A673 (cell line): ENCODE measurements at regions not wholly inside any gene's neighbourhood (a gene's known extent, or its start where the extent isn't known, plus 50 kb on each side); places are given as distances from the start of the nearest gene placed in this dataset.

Experiments
- EZH2 ChIP-seq: fragments of 200-600 bp; sonication (generic); IDR thresholded peaks from 2 replicates; pipeline ENCODE4 v1.6.1; 2017; ENCODE audit warnings: borderline replicate concordance, low read depth, mild to moderate bottlenecking, mixed read lengths, antibody characterized with exemption, low read length; ENCODE audit not compliant: poor library complexity, severe bottlenecking
- TF ChIP-seq, protein P1 (sequence below): fragments of 300-800, 200-600 bp; sonication (generic); conservative IDR thresholded peaks from 2 replicates; pipeline ENCODE4 v1.5.1; 2017; ENCODE audit warnings: low read depth, mild to moderate bottlenecking, antibody characterized with exemption, low read length, moderate library complexity, mixed read lengths

DNA sequence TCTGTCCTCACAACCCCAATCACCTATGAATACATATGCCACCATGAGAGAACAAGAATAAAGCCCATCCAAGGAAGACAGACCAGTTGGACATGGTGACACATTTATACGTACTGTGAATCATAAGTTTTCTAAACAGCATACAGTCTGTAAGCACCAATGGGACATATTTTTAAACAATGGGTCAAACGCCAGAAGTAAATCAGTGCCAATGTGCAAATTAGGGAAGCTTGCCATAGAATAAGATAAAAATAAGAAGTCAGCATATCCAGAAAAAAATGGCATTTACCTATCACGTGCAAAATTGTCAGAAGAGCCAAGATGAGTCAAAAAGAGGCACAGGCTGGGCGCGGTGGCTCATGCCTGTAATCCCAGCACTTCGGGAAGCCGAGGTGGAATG is 910.4 kb downstream of the SORCS1 start:
- TF ChIP-seq, protein P1, sequence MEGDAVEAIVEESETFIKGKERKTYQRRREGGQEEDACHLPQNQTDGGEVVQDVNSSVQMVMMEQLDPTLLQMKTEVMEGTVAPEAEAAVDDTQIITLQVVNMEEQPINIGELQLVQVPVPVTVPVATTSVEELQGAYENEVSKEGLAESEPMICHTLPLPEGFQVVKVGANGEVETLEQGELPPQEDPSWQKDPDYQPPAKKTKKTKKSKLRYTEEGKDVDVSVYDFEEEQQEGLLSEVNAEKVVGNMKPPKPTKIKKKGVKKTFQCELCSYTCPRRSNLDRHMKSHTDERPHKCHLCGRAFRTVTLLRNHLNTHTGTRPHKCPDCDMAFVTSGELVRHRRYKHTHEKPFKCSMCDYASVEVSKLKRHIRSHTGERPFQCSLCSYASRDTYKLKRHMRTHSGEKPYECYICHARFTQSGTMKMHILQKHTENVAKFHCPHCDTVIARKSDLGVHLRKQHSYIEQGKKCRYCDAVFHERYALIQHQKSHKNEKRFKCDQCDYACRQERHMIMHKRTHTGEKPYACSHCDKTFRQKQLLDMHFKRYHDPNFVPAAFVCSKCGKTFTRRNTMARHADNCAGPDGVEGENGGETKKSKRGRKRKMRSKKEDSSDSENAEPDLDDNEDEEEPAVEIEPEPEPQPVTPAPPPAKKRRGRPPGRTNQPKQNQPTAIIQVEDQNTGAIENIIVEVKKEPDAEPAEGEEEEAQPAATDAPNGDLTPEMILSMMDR: no peak
- no peak for TF ChIP-seq EZH2
